ENCODE measurements at regions not wholly inside any gene's neighbourhood (a gene's known extent, or its start where the extent isn't known, plus 50 kb on each side); places are given as distances from the start of the nearest gene placed in this dataset.
A peak's percentile ranks its signal among the peaks of the same experiment; 100 is the strongest.

DNA sequence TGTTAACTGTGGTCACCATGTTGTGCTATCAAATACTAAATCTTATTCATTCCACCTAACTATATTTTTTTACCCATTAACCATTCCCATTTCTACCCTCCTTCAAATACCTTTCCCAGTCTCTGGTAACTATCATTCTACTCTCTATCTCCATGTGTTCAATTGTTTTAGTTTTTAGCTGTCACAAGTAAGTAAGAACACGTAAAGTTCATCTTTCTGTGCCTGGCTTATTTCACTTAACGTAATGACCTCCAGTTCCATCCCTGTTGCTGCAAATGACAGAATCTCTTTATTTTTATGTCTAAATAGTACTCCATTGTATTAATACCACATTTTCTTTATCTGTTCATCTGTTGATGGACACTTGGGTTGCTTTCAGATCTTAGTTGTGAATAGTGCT is 485.1 kb upstream of the CD180 start:
- no peak for DNase-seq (ENCODE audit: low spot score)
- TF ChIP-seq, protein P1, sequence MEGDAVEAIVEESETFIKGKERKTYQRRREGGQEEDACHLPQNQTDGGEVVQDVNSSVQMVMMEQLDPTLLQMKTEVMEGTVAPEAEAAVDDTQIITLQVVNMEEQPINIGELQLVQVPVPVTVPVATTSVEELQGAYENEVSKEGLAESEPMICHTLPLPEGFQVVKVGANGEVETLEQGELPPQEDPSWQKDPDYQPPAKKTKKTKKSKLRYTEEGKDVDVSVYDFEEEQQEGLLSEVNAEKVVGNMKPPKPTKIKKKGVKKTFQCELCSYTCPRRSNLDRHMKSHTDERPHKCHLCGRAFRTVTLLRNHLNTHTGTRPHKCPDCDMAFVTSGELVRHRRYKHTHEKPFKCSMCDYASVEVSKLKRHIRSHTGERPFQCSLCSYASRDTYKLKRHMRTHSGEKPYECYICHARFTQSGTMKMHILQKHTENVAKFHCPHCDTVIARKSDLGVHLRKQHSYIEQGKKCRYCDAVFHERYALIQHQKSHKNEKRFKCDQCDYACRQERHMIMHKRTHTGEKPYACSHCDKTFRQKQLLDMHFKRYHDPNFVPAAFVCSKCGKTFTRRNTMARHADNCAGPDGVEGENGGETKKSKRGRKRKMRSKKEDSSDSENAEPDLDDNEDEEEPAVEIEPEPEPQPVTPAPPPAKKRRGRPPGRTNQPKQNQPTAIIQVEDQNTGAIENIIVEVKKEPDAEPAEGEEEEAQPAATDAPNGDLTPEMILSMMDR (IDR thresholded peaks at IDR 0.05): no peak
- no peak overlapping the region for H3K27ac ChIP-seq
- no peak overlapping the region for H3K4me3 ChIP-seq

DNA sequence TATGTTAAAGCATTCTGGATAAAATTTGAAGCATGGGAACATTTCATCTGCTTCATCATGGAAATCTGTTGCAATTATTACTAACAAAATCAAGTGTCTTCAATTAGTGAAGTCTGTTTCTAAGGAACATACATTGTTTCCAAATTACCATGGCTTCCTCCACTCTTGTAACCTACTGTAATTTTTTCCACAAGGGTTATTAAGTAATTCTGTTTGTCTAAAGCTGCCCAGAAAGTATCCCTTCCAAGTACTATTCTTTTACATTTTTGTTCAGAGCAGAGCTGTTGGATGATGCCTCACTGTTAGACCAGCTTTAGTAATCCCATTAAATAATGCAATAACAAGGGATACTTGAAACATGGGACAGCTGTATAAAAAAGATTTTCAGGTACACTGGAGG is 483.5 kb upstream of the CD180 start:
- H3K27ac ChIP-seq: peak overlapping the region in 1 of 2 donors; percentile 36
- TF ChIP-seq, protein P1 (IDR thresholded peaks at IDR 0.05): no peak
- no peak for DNase-seq (ENCODE audit: low spot score)

DNA sequence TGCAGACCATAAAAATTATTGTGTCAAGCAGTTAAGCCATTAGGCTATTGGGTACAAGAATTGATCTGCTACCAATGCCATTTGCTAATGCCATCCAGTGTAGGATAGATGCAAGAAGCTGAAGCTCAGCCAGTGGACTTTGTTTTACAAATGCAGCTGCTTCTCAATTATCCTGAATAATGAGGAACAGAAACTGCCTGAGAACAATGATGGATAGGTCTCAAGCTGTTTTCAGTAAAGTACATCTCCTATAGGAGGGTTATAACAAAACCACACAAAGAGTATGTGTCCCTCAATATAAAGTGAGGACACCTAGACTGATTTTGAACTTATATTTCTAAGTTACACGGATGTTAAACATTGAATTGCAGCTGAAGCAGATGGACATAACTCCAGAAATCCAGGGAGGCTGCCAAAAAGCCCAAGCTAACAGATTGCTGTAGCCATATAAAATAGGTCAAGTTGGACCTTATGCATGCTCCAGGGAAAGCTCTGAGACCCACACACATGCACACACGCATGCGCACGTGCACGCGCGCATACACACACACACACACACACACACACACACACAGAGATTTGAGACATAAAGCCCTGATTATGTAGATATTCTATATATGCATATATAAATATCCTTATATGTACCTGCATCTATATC is 482.7 kb upstream of the CD180 start:
- DNase-seq (ENCODE audit: low spot score): no peak
- no peak overlapping the region for H3K27ac ChIP-seq
- TF ChIP-seq, protein P1 (IDR thresholded peaks at IDR 0.05): no peak
- no peak overlapping the region for H3K4me3 ChIP-seq

More for the DNA sequence above, 483.5 kb upstream of the CD180 start:
- H3K4me3 ChIP-seq: no peak overlapping the region

DNA sequence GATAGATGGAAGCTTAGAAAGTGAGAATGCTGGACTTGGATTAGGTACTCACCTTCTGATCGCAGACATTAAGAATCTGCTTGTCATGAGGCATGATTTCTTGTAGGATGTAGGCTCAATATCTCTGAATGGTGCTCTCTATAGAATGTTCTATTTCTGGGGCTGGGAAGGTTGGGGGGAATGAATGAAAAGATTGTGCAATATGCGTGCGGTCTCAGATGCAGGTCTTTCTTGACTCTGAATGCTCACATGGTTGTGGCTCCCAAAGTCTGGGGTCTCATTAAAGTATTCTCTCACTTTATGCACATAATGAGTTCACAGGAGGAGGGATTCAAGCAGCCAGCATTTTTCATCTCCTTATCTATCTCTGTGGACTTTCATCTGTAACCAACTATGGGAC is 482.0 kb upstream of the CD180 start:
- DNase-seq (ENCODE audit: low spot score): no peak
- TF ChIP-seq, protein P1 (IDR thresholded peaks at IDR 0.05): no peak
- Histone ChIP-seq H3K4me3 (no peak overlapping the region), H3K27ac (no peak overlapping the region)

DNA sequence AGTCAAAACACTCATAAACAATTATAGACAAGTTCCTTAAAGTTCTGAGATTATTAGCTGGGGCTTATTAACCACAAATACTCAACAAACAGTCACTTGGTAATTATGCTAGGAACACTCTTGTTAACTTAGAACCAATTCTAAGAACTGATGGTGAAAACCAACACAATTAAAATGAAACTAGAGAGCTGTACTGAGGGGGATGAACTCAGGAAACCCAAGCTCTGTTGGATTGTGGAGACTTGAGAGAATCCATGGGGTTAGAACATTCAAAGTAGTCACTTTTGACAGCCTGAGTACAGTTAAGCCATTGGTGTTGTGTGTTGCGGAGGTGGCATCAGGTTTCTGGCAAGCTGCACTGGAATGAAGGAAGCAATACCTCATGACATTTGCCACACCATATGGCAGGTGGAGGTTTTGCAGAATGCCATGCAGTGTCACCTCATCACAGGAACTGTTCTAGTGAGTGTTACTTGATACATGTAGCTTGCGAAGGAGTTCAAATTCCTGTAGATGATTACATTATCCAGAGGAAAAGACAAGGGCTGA is 480.9 kb upstream of the CD180 start:
- TF ChIP-seq, protein P1 (IDR thresholded peaks at IDR 0.05): no peak
- Histone ChIP-seq H3K27ac (no peak overlapping the region), H3K4me3 (no peak overlapping the region)
- no peak for DNase-seq (ENCODE audit: low spot score)

DNA sequence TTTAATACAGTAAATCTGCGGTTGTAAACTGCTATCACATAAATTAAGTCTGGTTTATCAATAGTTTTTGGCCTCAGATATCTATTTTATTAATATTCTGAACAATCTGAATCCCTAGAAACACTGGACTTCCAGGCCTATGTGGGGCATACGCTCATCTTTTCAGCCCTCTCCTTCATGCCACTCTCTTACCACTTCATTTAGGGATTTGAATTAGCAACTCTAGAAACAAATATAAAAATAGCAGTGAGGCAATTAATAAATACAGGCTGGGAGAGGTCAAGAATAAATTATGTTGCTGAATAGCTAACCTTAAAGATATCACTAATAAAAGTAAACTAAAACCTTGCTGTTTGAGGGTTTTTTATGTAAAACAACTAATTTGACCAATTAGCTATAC is 480.3 kb upstream of the CD180 start:
- Histone ChIP-seq H3K4me3 (no peak overlapping the region), H3K27ac (no peak overlapping the region)
- no peak for DNase-seq (ENCODE audit: low spot score)
- TF ChIP-seq, protein P1 (IDR thresholded peaks at IDR 0.05): no peak

DNA sequence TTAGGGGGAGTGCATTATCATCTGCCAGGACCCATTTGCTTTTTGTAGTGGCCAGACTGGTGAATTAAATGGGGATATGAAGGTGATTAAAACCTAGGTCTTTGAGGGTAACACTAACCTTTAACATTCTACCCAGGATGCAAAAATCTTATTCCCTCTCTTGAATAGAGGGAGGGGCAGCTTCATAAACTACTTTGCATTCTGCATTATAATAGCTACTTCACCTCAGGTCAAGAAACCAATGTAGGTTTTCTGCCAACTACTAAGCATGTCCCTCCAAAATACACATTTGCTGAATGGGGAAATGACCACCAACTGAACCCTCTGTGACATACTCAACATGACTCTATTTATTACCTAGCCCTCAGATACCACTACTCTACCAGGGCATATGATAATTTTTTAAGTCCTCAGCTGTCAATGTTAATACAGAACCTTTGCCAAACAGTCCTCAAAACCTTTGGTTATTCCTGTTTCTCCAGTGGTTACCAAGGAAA is 477.6 kb upstream of the CD180 start:
- DNase-seq (ENCODE audit: low spot score): no peak
- H3K4me3 ChIP-seq: no peak overlapping the region
- no peak overlapping the region for H3K27ac ChIP-seq
- TF ChIP-seq, protein P1 (IDR thresholded peaks at IDR 0.05): no peak
